ENCODE measurements at regions not wholly inside any gene's neighbourhood (a gene's known extent, or its start where the extent isn't known, plus 50 kb on each side); places are given as distances from the start of the nearest gene placed in this dataset.

DNA sequence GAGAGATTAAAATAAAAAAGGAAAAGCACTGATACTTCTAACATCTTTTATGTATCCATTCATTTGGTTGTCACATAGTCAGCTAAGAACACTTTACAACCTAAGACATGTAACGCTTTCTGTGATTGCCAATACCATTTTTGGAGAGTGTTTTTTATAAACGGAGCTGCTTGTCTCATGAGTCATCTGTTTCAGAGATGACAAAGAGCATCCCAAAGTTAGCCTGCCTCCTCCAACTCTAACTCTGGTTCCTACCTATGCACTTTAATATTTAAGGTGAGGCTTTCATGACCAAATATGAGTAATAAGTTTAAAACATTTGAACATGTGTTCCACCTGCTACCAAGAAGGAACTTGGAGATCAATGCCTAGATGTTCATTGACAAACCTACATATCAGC, 260.1 kb upstream of the SMIM21 start:
- Histone ChIP-seq H3K4me1 (no peaks in the 10 kb centered on the region), H3K27ac (no peak overlapping the region), H3K27me3 (no peaks in the 10 kb centered on the region), H3K9me3 (no peaks in the 10 kb centered on the region), H3K36me3 (no peaks in the 10 kb centered on the region), H3K4me3 (no peak overlapping the region)
- intact Hi-C loops (cut with DNase I), result no loop called here
- TF ChIP-seq, protein P1, sequence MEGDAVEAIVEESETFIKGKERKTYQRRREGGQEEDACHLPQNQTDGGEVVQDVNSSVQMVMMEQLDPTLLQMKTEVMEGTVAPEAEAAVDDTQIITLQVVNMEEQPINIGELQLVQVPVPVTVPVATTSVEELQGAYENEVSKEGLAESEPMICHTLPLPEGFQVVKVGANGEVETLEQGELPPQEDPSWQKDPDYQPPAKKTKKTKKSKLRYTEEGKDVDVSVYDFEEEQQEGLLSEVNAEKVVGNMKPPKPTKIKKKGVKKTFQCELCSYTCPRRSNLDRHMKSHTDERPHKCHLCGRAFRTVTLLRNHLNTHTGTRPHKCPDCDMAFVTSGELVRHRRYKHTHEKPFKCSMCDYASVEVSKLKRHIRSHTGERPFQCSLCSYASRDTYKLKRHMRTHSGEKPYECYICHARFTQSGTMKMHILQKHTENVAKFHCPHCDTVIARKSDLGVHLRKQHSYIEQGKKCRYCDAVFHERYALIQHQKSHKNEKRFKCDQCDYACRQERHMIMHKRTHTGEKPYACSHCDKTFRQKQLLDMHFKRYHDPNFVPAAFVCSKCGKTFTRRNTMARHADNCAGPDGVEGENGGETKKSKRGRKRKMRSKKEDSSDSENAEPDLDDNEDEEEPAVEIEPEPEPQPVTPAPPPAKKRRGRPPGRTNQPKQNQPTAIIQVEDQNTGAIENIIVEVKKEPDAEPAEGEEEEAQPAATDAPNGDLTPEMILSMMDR (IDR thresholded peaks at IDR 0.05), result no peak
- DNase-seq (ENCODE audit: low spot score in 2 of 2), result no peak

DNA sequence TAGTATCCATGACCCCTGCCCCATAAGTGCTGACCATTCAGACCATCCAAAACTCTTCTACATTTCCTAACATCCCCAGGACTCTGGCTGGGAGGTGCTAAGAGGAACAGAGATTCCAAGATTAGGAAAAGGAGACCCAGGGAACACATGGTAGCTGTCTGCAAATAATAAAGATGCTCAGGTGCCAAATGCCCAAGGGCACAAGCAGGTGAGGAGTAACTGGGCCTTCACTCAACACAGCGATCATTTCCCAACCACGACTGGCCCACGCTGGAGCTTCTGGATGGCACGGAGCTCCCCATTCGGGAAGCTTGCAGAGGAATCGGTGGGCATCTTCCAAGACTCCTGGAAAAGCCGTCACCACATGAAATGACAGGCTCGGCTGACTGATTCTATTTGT, 255.9 kb upstream of the SMIM21 start:
- H3K4me1 ChIP-seq, result no peaks in the 10 kb centered on the region
- no peak overlapping the region for H3K4me3 ChIP-seq
- no peaks in the 10 kb centered on the region for H3K9me3 ChIP-seq
- no peaks in the 10 kb centered on the region for H3K27me3 ChIP-seq
- DNase-seq (ENCODE audit: low spot score in 2 of 2), result no peak
- H3K36me3 ChIP-seq, result no peaks in the 10 kb centered on the region
- no peak overlapping the region for H3K27ac ChIP-seq
- TF ChIP-seq, protein P1 (IDR thresholded peaks at IDR 0.05), result no peak
- intact Hi-C loops (cut with DNase I), result no loop called here

DNA sequence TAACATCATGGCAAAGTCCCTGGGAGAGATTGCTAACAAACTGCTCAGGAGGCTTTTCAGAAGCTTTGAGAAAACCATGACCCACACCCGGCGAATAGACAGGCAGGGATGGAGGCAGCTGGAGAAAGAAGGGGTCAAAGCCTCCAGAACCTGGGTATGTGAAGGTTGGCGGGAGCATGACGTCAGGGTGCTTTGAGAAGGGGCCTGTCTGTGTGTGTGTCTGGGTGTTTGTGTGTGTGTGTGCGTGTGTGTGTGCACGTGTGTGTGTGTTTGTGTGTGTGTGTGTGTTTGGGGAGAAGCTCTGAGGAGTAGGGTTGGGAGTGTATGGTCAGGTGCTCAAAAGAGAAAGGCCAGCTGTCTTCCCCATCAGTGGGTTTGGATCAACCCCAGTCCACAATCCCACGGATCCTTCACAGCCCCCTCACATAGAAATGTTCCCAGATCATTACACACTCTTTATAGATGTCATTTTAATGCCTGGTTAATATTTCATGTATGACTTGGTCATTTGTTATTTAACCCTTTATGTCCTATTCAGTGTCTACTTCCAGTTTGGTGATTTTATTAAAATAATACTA, 254.1 kb upstream of the SMIM21 start:
- Histone ChIP-seq H3K4me3 (no peak overlapping the region), H3K27ac (no peak overlapping the region), H3K4me1 (no peaks in the 10 kb centered on the region), H3K36me3 (no peaks in the 10 kb centered on the region), H3K27me3 (no peaks in the 10 kb centered on the region), H3K9me3 (no peaks in the 10 kb centered on the region)
- intact Hi-C loops (cut with DNase I), result no loop called here
- no peak for DNase-seq (ENCODE audit: low spot score in 2 of 2)
- TF ChIP-seq, protein P1 (IDR thresholded peaks at IDR 0.05), result no peak

DNA sequence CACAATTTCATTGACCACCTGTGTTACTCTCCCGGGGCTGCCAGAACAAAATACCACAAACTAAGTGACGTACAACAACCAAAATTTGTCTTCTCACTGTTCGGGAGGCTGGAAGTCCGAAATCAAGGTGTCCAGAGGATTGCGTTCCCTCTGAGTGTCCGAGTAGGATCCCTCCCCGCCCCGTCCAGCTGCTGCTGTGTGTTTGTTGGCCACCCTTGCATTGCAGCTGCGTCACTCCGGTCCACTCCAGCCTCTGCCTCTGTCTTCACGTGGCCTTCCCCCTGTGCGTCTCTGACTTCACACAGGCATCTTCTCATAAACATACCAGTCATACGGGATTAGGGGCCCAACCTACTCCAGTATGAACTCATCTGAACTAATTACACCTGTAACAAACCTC, 251.8 kb upstream of the SMIM21 start:
- DNase-seq (ENCODE audit: low spot score in 2 of 2), result no peak
- Histone ChIP-seq H3K4me1 (no peaks in the 10 kb centered on the region), H3K36me3 (no peaks in the 10 kb centered on the region), H3K27ac (no peak overlapping the region), H3K4me3 (no peak overlapping the region), H3K27me3 (no peaks in the 10 kb centered on the region), H3K9me3 (no peaks in the 10 kb centered on the region)
- TF ChIP-seq, protein P1 (IDR thresholded peaks at IDR 0.05), result no peak
- intact Hi-C loops (cut with DNase I), result no loop called here

DNA sequence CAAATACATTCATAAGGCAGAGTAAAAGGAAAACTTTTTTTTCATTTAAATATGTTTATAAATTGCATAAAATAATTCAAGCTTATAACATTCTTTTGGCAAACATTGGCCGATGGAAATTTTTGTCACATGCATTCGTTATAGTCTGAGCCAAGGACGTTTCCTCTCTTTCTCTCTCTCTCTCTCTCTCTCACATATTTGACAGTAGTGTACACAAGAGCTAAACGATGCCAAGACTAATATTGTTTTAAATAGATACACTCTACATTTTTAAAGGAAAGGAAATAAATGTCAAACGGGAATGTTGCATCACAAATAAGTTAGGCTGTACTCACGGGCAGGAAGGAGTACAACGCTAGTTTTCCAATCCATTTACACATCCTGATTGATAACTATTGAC, 251.1 kb upstream of the SMIM21 start:
- Histone ChIP-seq H3K27ac (no peak overlapping the region), H3K4me3 (no peak overlapping the region), H3K27me3 (no peaks in the 10 kb centered on the region), H3K36me3 (no peaks in the 10 kb centered on the region), H3K4me1 (no peaks in the 10 kb centered on the region), H3K9me3 (no peaks in the 10 kb centered on the region)
- no peak for DNase-seq (ENCODE audit: low spot score in 2 of 2)
- TF ChIP-seq, protein P1 (IDR thresholded peaks at IDR 0.05), result no peak
- intact Hi-C loops (cut with DNase I), result no loop called here

All from ascending aorta (tissue), 2 donors.